GM23338 (cell line): ENCODE measurements at regions not wholly inside any gene's neighbourhood (a gene's known extent, or its start where the extent isn't known, plus 50 kb on each side); places are given as distances from the start of the nearest gene placed in this dataset.

Experiments
- ATAC-seq: fragments of 200-7000 bp; cut with Tn5 transposase; 3 replicates; pipeline ENCODE4 v1.9.1; 2020
- DNase-seq: peaks from one replicate; pipeline ENCODE4 v3.0.0-alpha.2; 2015; ENCODE audit warnings: low spot score
- H2AFZ ChIP-seq: fragments of 200-600 bp; sonication (generic); 2 replicates; pipeline ENCODE4 v1.8.0; 2016; ENCODE audit warnings: antibody characterized with exemption, mild to moderate bottlenecking, moderate library complexity
- H3F3A ChIP-seq: fragments of 200-600 bp; sonication (generic); replicated peaks from 2 replicates; pipeline ENCODE4 v1.8.0; 2017; ENCODE audit warnings: antibody characterized with exemption, mixed run types, low read depth
- H3K27ac ChIP-seq: fragments of 200-600 bp; sonication (generic); 2 replicates; pipeline ENCODE4 v1.6.1; 2016; ENCODE audit warnings: low read depth
- H3K27me3 ChIP-seq: fragments of 200-600 bp; sonication (generic); 2 replicates; pipeline ENCODE4 v1.8.0; 2016; ENCODE audit warnings: mild to moderate bottlenecking, mixed run types, moderate library complexity; ENCODE audit not compliant: insufficient read depth
- H3K36me3 ChIP-seq: fragments of 200-600 bp; sonication (generic); 2 replicates; pipeline ENCODE4 v1.8.0; 2016; ENCODE audit warnings: mild to moderate bottlenecking; ENCODE audit not compliant: insufficient read depth
- H3K4me1 ChIP-seq: fragments of 200-600 bp; sonication (generic); 2 replicates; pipeline ENCODE4 v1.8.0; 2016; ENCODE audit warnings: mild to moderate bottlenecking, moderate library complexity; ENCODE audit not compliant: insufficient read depth
- H3K4me2 ChIP-seq: fragments of 200-600 bp; sonication (generic); 2 replicates; pipeline ENCODE4 v1.7.1; 2017; ENCODE audit warnings: mixed run types
- H3K4me3 ChIP-seq: fragments of 200-600 bp; sonication (generic); 2 replicates; pipeline ENCODE4 v1.6.1; 2016; ENCODE audit warnings: mixed run types
- H3K79me2 ChIP-seq: fragments of 200-600 bp; sonication (generic); replicated peaks from 2 replicates; pipeline ENCODE4 v1.8.0; 2017; ENCODE audit warnings: mild to moderate bottlenecking; ENCODE audit not compliant: insufficient read depth
- H3K9me2 ChIP-seq: fragments of 200-600 bp; sonication (generic); 2 replicates; pipeline ENCODE4 v1.8.0; 2017; ENCODE audit not compliant: insufficient read depth
- H4K20me1 ChIP-seq: fragments of 200-600 bp; sonication (generic); replicated peaks from 2 replicates; pipeline ENCODE4 v1.8.0; 2017; ENCODE audit warnings: mild to moderate bottlenecking; ENCODE audit not compliant: insufficient read depth
- H3K27ac Mint-ChIP-seq: 2 replicates; pipeline ENCODE4 v1.8.0; 2020; ENCODE audit warnings: inconsistent platforms, mild to moderate bottlenecking, moderate library complexity, mixed read lengths
- H3K27me3 Mint-ChIP-seq: 3 replicates; pipeline ENCODE4 v1.8.0; 2022; ENCODE audit warnings: low read depth, mild to moderate bottlenecking, moderate library complexity, mixed read lengths, inconsistent platforms; ENCODE audit not compliant: insufficient read depth, poor library complexity
- H3K36me3 Mint-ChIP-seq: 3 replicates; pipeline ENCODE4 v1.8.0; 2021; ENCODE audit warnings: low read depth, mild to moderate bottlenecking, inconsistent platforms, moderate library complexity, mixed read lengths
- H3K4me1 Mint-ChIP-seq: 3 replicates; pipeline ENCODE4 v1.8.0; 2020; ENCODE audit warnings: mild to moderate bottlenecking, inconsistent platforms, mixed read lengths
- H3K4me3 Mint-ChIP-seq: 3 replicates; pipeline ENCODE4 v1.8.0; 2021; ENCODE audit warnings: moderate library complexity, mild to moderate bottlenecking, inconsistent platforms, mixed read lengths
- H3K9me3 Mint-ChIP-seq: 3 replicates; pipeline ENCODE4 v1.8.0; 2020; ENCODE audit warnings: moderate library complexity, mild to moderate bottlenecking, inconsistent platforms, mixed read lengths
- CREB1 ChIP-seq: fragments of 250-450 bp; sonication (Bioruptor Pico); IDR thresholded peaks from 2 replicates; pipeline ENCODE4 v1.5.0; 2020; ENCODE audit warnings: low read depth, mild to moderate bottlenecking, moderate library complexity
- EZH2 ChIP-seq: fragments of 200-600 bp; sonication (generic); IDR thresholded peaks from one replicate; pipeline ENCODE4 v1.8.0; 2017; ENCODE audit warnings: antibody characterized with exemption, mild to moderate bottlenecking, low read depth; ENCODE audit not compliant: unreplicated experiment
- EZH2phosphoT487 ChIP-seq: fragments of 200-600 bp; sonication (generic); IDR thresholded peaks from one replicate; pipeline ENCODE4 v1.8.1; 2018; ENCODE audit warnings: antibody characterized with exemption; ENCODE audit not compliant: unreplicated experiment
- NANOG ChIP-seq: IDR thresholded peaks from 2 replicates; pipeline ENCODE4 v1.6.1; 2016; ENCODE audit warnings: antibody characterized with exemption, borderline replicate concordance
- POLR2AphosphoS5 ChIP-seq: IDR thresholded peaks from 2 replicates; pipeline ENCODE4 v1.6.1; 2016; ENCODE audit warnings: antibody characterized with exemption, low read depth
- STAT1 ChIP-seq: IDR thresholded peaks from one replicate; pipeline ENCODE4 v1.6.1; 2016; ENCODE audit warnings: antibody characterized with exemption; ENCODE audit not compliant: unreplicated experiment
- ZNF114 ChIP-seq: fragments of 250-450 bp; sonication (Bioruptor Pico); IDR thresholded peaks from 2 replicates; pipeline ENCODE4 v1.5.0; 2020; ENCODE audit warnings: mild to moderate bottlenecking, moderate library complexity
- ZNF331 ChIP-seq: fragments of 250-450 bp; sonication (Bioruptor Pico); IDR thresholded peaks from 2 replicates; pipeline ENCODE4 v1.5.0; 2020; ENCODE audit warnings: low read depth, mild to moderate bottlenecking, moderate library complexity
- TF ChIP-seq, protein P1 (sequence below): IDR thresholded peaks from one replicate; pipeline ENCODE4 v1.6.1; 2018; ENCODE audit warnings: antibody characterized with exemption; ENCODE audit not compliant: unreplicated experiment
- TF ChIP-seq, protein P2 (sequence below): fragments of 250-450 bp; sonication (Bioruptor Pico); IDR thresholded peaks from 2 replicates; pipeline ENCODE4 v1.5.0; 2020; ENCODE audit warnings: mild to moderate bottlenecking, moderate library complexity
- TF ChIP-seq, protein P3 (sequence below), 2 experiments: fragments of 200-600 bp in 1 of 2; sonication (generic) in 1 of 2; conservative IDR thresholded peaks; 2 replicates each; pipeline versions ENCODE4 v1.5.1 to v1.6.1; 2016 to 2017; ENCODE audit warnings: antibody characterized with exemption in 2 of 2, low read depth in 2 of 2, mild to moderate bottlenecking in 2 of 2, moderate library complexity in 1 of 2

DNA sequence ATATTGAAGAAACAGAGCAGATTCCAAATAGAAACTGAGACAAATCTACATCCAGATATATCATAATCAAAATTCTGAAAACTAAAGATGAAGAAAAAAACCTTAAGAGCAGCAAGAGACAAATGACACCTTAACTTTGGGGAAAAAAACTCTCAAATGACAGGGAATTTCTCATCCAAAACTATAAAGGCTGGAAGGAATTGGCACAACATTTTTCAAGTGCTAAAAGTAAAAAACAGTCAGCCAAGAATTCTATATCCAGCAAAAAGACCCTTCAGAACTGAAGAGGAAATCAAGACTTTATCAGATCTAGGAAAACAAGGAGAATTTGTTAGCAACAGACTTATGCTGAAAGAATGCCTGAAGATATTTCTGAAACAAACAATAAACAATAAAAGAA is 90.3 kb upstream of the RASSF8 start:
- Mint-ChIP-seq H3K27ac (no peak overlapping the region), H3K4me1 (no peaks in the 10 kb centered on the region; the same call in 2 of the 3 replicates), H3K27me3 (peaks cover 3% of the 10 kb centered on the region), H3K36me3 (no peaks in the 10 kb centered on the region), H3K4me3 (no peak overlapping the region), H3K9me3 (no peaks in the 10 kb centered on the region)
- TF ChIP-seq, protein P1, sequence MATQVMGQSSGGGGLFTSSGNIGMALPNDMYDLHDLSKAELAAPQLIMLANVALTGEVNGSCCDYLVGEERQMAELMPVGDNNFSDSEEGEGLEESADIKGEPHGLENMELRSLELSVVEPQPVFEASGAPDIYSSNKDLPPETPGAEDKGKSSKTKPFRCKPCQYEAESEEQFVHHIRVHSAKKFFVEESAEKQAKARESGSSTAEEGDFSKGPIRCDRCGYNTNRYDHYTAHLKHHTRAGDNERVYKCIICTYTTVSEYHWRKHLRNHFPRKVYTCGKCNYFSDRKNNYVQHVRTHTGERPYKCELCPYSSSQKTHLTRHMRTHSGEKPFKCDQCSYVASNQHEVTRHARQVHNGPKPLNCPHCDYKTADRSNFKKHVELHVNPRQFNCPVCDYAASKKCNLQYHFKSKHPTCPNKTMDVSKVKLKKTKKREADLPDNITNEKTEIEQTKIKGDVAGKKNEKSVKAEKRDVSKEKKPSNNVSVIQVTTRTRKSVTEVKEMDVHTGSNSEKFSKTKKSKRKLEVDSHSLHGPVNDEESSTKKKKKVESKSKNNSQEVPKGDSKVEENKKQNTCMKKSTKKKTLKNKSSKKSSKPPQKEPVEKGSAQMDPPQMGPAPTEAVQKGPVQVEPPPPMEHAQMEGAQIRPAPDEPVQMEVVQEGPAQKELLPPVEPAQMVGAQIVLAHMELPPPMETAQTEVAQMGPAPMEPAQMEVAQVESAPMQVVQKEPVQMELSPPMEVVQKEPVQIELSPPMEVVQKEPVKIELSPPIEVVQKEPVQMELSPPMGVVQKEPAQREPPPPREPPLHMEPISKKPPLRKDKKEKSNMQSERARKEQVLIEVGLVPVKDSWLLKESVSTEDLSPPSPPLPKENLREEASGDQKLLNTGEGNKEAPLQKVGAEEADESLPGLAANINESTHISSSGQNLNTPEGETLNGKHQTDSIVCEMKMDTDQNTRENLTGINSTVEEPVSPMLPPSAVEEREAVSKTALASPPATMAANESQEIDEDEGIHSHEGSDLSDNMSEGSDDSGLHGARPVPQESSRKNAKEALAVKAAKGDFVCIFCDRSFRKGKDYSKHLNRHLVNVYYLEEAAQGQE = no peak
- TF ChIP-seq POLR2AphosphoS5 (no peak), CREB1 (CRISPR knock-in tag) (no peak), ZNF114 (CRISPR knock-in tag) (no peak), EZH2 (no peak), ZNF331 (CRISPR knock-in tag) (no peak), EZH2phosphoT487 (no peak), STAT1 (no peak), NANOG (no peak)
- TF ChIP-seq, protein P2, sequence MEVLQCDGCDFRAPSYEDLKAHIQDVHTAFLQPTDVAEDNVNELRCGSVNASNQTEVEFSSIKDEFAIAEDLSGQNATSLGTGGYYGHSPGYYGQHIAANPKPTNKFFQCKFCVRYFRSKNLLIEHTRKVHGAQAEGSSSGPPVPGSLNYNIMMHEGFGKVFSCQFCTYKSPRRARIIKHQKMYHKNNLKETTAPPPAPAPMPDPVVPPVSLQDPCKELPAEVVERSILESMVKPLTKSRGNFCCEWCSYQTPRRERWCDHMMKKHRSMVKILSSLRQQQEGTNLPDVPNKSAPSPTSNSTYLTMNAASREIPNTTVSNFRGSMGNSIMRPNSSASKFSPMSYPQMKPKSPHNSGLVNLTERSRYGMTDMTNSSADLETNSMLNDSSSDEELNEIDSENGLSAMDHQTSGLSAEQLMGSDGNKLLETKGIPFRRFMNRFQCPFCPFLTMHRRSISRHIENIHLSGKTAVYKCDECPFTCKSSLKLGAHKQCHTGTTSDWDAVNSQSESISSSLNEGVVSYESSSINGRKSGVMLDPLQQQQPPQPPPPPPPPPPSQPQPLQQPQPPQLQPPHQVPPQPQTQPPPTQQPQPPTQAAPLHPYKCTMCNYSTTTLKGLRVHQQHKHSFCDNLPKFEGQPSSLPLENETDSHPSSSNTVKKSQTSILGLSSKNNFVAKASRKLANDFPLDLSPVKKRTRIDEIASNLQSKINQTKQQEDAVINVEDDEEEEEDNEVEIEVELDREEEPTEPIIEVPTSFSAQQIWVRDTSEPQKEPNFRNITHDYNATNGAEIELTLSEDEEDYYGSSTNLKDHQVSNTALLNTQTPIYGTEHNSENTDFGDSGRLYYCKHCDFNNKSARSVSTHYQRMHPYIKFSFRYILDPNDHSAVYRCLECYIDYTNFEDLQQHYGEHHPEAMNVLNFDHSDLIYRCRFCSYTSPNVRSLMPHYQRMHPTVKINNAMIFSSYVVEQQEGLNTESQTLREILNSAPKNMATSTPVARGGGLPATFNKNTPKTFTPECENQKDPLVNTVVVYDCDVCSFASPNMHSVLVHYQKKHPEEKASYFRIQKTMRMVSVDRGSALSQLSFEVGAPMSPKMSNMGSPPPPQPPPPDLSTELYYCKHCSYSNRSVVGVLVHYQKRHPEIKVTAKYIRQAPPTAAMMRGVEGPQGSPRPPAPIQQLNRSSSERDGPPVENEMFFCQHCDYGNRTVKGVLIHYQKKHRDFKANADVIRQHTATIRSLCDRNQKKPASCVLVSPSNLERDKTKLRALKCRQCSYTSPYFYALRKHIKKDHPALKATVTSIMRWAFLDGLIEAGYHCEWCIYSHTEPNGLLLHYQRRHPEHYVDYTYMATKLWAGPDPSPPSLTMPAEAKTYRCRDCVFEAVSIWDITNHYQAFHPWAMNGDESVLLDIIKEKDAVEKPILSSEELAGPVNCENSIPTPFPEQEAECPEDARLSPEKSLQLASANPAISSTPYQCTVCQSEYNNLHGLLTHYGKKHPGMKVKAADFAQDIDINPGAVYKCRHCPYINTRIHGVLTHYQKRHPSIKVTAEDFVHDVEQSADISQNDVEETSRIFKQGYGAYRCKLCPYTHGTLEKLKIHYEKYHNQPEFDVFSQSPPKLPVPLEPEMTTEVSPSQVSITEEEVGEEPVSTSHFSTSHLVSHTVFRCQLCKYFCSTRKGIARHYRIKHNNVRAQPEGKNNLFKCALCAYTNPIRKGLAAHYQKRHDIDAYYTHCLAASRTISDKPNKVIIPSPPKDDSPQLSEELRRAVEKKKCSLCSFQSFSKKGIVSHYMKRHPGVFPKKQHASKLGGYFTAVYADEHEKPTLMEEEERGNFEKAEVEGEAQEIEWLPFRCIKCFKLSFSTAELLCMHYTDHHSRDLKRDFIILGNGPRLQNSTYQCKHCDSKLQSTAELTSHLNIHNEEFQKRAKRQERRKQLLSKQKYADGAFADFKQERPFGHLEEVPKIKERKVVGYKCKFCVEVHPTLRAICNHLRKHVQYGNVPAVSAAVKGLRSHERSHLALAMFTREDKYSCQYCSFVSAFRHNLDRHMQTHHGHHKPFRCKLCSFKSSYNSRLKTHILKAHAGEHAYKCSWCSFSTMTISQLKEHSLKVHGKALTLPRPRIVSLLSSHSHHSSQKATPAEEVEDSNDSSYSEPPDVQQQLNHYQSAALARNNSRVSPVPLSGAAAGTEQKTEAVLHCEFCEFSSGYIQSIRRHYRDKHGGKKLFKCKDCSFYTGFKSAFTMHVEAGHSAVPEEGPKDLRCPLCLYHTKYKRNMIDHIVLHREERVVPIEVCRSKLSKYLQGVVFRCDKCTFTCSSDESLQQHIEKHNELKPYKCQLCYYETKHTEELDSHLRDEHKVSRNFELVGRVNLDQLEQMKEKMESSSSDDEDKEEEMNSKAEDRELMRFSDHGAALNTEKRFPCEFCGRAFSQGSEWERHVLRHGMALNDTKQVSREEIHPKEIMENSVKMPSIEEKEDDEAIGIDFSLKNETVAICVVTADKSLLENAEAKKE (CRISPR knock-in tag) = no peak
- TF ChIP-seq, protein P3, sequence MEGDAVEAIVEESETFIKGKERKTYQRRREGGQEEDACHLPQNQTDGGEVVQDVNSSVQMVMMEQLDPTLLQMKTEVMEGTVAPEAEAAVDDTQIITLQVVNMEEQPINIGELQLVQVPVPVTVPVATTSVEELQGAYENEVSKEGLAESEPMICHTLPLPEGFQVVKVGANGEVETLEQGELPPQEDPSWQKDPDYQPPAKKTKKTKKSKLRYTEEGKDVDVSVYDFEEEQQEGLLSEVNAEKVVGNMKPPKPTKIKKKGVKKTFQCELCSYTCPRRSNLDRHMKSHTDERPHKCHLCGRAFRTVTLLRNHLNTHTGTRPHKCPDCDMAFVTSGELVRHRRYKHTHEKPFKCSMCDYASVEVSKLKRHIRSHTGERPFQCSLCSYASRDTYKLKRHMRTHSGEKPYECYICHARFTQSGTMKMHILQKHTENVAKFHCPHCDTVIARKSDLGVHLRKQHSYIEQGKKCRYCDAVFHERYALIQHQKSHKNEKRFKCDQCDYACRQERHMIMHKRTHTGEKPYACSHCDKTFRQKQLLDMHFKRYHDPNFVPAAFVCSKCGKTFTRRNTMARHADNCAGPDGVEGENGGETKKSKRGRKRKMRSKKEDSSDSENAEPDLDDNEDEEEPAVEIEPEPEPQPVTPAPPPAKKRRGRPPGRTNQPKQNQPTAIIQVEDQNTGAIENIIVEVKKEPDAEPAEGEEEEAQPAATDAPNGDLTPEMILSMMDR (conservative IDR thresholded peaks at IDR 0.05; ENCODE audit: low read depth in 2 of 2) = no peak
- H3K27ac ChIP-seq = no peak overlapping the region
- no peak overlapping the region for H2AFZ ChIP-seq
- DNase-seq = no peak
- no peaks in the 10 kb centered on the region for H3K36me3 ChIP-seq
- no peaks in the 10 kb centered on the region for H3K9me2 ChIP-seq
- no peaks in the 10 kb centered on the region for H3K79me2 ChIP-seq
- no peaks in the 10 kb centered on the region for H3K27me3 ChIP-seq
- ATAC-seq = no peak
- no peaks in the 10 kb centered on the region for H3F3A ChIP-seq
- H3K4me1 ChIP-seq = no peaks in the 10 kb centered on the region
- H4K20me1 ChIP-seq = no peaks in the 10 kb centered on the region
- H3K4me2 ChIP-seq = no peak overlapping the region
- no peak overlapping the region for H3K4me3 ChIP-seq
